SIG-M5 (cell line): ENCODE measurements at regions not wholly inside any gene's neighbourhood (a gene's known extent, or its start where the extent isn't known, plus 50 kb on each side); places are given as distances from the start of the nearest gene placed in this dataset.

Source experiments
- DNase-seq: peaks from one replicate; lab custom pipeline; 2025; lab: John Stamatoyannopoulos, UW

DNA sequence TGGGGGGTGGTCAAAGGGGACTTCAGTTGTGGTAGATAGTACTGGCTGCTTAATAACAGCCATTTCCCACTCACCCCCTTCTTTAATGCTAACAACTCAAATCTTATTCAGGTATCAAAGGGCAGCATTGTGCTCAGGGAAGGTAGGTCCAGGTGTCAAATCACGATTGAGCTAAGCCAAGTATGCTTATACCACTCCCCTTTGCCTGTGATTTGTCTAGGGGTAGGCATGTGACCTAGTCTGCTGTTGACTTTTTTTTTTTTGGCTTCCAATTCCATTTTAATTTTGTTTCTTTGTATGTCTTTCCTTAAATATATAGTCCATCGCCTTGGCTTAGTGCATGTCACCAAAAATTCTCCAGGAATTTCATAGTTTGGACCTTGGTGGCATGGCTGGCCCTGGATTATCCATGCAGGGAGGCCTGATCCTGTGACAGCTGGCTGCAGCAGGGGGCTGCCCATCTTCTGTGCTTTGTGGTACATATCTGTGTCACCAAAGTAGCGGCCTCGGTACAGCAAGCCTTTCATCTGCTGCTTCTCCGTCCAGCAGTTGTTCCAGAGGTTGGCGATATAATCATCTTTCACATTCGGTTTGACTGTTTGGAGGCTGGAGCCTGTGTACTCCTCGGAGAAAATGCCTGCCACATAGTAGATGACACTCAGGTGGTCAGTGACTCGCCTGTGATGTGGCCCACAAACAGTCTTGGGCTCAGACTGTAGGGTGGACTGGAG is 68.1 kb upstream of the SPRED2 start:
- DNase-seq: no peak

DNA sequence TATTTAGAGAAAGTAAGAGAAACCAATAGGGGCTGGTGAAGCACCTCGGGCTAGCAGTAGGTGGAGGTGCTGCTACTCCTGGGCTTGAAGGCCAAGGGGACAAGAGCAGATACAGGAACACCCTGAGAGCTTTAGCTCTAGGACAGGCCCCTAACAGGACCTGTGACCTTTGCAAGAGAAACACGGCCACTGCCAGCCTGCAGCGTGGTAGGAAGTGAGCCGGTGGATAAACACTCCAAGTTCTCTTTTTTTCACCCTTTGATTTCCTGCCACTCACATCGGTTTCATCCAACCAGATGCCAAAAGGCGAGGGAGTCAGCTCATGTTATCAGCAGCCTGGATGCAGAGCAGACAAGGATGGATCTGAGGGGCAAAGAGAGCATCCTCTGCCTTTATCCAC is 66.8 kb upstream of the SPRED2 start:
- DNase-seq: no peak

DNA sequence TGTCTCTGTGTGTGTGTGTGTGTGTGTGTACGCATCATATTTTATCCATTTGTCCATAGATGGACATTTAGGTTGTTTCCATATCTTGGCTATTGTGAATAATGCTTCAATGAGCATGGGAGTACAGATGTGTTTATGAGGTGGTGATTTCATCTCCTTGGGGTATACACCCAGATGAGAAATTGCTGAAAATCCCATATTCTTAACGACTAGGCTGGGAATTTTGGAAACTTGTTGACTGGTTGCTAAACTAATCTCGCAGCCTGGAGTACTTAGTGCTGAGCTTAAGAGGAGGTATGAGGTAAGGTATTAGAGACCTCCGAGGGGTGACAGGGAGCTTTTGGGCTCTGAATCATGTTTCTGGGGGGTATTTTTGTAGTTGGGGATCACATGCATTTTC is 66.0 kb upstream of the SPRED2 start:
- DNase-seq: no peak

DNA sequence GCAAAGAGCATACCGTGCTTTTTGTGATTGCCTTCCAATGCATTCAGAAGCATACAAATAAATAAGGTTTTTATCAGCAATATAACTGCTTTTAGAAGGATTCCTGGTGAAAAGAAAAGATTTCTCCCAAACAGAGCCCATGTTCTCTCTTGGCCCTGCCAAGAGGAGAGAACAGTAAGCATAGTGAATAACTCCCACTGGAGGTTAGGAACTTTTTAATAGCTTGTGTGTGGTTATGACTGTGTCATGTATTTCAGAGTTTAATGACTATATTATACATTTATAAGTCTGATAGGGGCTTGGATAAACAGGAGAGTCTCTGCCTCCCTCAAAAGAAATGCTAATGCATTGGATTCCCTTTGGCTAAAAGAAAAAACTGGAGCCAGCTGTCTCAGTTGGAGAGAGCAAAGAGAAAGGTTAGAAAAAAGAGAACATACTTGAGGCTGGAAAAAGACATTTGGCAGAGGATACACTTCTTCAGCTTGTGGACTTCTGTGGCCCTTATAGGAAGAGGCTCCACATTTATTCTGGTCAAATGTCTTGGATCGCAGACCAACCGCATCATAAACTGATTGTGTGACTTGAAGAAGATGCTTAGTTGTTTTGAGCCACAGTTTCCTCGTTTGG is 63.0 kb upstream of the SPRED2 start:
- DNase-seq: no peak

DNA sequence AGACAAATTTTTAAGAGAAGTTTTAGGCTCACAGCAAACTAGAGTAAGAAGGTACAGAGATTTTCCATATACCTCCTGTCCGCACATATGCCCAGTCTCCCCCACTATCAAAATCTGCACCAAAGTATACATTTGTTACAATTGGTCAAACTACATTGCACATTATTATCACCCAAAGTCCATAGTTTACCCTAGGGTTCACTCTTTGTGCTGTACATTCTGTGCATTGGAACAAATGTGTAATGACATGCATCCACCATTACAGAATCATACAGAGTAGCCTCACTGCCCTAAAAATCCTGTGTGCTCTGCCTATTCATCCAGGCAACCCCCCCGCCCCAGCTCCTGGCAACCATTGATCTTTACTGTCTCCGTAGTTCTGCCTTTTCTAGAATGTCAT is 61.7 kb upstream of the SPRED2 start:
- no peak for DNase-seq

DNA sequence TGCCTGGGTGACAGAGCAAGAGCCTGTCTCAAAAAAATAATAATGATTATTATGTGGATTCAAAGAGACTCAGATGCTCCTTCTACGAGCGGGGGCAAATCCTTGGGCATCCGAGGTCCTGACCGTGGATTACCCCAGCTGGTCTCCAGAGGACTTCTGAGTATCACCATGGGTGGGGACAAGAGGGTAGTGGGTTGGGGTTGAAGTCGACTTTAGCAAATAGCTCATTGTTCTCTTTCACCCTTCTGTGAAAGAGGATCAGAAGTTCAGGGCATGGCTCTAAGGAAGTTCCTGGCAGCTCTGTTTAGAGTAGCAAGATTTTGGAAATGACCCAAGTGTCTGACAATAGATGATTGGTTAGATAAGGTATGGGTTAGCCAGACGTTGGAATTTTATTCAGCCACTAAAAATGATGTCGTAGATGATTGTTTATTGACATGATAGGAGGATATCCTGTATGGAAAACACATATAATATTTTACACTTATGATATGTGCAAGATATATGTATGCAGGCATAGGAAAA is 59.0 kb upstream of the SPRED2 start:
- no peak for DNase-seq

DNA sequence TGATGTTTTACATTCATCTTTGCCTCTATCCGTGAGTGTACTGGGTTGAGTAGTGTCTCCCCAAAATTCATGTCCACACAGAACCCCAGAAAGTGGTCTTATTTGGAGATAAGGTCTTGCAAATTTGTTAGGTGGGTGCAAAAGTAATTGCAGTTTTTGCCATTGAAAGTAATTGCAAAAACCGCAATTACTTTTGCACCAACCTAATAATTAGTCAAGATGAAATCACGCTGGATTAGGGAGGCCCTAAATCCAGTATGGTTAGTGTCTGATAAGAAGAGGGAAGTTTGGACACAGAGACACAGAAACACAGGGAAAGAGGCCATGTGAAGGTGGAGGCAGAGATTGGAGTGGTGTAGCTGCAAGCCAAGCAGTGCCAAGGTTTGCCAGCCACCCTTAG is 57.8 kb upstream of the SPRED2 start:
- no peak for DNase-seq

DNA sequence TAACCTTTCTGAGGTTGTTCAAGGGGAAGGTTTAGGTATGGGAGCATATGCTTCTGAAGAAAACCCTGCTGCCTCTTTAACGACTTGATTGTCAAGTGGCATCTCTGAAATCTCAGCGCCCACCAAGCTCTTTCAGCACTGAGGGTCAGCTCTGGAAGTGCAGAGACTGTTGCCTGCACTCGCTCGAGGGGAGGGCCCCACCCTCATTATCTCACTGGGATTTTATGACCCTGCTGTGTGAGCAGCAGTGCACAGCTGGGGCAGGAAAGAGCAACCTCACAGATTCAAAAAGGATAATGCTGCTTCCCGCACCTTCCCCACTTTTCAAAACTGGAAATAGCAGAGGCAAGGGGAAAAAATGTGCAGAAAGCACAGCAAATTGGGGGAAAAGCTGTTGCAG is 56.9 kb upstream of the SPRED2 start:
- no peak for DNase-seq

DNA sequence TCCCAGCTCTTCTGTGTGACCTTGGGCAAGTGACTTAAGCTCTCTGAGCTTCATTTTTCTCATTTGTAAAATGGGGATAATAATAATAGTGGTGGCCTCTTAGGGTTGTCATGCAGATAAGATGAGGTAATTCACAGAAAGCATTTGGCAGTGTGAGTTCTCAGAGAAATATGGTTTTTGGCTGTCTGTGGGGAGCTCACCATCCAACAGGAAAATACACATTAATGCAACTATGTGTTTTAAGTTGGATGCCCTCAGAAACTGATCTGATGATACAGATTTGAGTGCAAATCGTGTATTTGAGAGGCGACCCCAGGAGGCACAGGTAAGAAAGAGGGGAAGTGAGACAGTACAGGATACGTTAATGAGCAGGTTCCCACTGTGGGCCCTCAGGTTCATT is 56.1 kb upstream of the SPRED2 start:
- no peak for DNase-seq

DNA sequence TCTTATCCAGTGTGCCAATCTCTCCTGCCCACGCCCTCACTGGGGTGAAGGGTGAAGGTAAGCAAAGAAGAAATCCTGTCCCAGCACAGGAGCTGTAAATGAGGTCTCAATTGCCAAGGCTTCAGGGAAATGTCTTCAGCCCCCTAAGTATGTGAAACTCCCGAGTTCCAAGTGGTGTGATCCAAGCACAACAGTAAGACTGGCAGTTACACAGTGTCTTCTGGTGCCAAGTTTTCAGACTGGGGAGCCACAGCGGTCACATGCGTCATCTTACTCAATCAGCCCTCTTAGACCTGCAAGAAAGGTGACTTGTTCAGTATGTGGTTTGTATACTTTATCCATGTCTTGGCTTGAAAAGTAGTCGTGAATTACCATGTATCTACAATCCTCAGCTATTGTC is 55.0 kb upstream of the SPRED2 start:
- DNase-seq: no peak

DNA sequence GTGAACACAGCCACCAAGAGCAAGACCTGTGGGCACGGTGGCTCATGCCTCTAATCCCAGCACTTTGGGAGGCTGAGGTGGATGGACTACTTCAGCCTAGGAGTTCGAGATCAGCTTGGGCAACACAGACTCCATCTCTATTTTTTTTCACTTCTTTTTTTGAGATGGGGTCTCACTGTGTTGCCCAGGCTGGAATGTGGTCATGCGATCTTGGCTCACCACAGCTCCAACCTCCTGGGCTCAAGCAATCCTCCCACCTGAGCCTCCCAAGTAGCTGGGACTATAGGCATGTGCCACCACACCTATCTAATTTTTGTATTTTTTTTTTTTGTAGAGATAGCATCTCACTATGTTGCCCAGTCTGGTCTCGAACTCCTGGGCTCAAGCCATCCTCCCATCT is 54.4 kb upstream of the SPRED2 start:
- DNase-seq: no peak

DNA sequence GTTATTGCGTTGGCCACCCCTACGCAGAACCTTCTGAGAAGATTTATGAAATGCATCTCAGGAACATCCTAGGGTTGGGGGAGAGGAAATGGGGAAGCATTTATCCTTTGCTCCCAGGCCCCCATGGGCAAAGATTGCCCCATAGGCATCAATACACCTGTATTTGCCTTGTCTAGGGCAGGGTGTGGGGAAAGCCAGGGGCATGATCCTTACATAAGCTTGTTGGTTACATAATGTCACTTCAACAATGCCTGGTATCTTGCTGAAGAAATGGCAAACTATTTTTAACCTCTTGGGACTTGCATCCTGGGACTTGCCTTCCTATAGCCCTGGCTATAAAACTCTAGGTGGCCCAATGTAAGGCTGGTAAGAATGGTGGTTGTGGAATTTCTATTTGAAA is 53.9 kb upstream of the SPRED2 start:
- no peak for DNase-seq

DNA sequence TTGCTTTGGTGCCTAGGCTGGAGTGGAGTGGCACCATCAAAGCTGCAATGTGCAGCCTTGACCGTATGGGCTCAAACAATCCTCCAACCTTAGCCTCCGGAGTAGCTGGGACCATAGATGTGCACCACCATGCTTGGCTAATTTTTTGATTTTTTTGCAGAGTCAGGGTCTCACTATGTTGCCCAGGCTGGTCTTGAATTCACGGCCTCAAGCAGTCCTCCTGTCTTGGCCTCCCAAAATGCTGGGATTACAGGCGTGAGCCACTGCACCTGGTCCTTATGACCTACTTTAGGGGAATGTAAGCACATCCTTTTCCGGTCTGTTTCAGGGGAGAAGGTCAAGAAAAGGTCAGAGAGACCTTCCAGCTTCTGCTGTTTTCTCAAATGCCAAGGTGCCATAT is 53.4 kb upstream of the SPRED2 start:
- DNase-seq: no peak

DNA sequence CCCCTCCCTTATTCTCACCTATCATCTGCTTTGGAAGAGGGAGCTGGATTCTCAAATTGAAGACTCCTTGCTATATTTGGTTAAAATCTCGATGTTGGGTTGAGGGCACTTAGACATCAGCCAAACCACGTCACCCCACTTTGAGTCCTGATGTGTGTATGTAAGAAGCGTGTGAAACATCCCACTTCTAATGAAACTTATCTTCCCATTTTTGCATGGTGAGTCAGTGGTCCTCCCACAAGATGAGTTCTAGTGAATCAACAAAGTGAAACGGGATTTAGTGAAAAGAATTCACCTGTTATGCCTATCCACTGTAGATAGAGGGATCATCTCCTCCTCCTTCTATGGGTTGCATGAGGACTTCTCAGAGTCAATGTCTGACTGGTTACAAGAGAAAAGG is 51.4 kb upstream of the SPRED2 start:
- no peak for DNase-seq

DNA sequence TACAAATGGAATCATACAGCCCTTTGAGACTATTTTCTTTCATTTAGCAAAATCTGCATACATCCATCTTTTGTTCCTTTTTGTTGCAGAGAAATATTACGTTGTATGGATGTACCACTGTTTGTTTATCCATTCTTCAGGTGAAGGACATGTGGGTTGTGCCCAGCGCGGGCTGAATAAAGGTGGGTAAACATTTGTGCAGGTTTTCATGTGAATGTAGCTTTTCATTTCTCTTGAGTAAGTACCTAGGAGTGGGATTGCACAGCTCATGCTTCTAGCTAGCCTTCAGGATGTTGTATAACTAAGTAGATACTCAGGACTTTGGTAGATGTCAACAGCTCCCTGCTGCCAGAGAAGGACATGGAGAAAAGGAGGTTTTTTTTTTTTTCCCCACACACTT is 50.6 kb upstream of the SPRED2 start:
- no peak for DNase-seq
